LNCaP clone FGC (cell line): ENCODE measurements at regions not wholly inside any gene's neighbourhood (a gene's known extent, or its start where the extent isn't known, plus 50 kb on each side); places are given as distances from the start of the nearest gene placed in this dataset.
A peak's percentile ranks its signal among the peaks of the same experiment; 100 is the strongest.

Experiments used
- DNase-seq: peaks from one replicate; pipeline ENCODE4 v3.0.0-alpha.2; 2011; ENCODE audit warnings: low read depth
- H3K4me3 ChIP-seq: 2 replicates; pipeline ENCODE4 v1.5.1; 2011; ENCODE audit warnings: mild to moderate bottlenecking, low read depth, low read length, control low read depth
- TF ChIP-seq, protein P1 (sequence below): IDR thresholded peaks from 2 replicates; pipeline ENCODE4 v1.5.1; 2012; ENCODE audit warnings: mild to moderate bottlenecking; ENCODE audit not compliant: control insufficient read depth, insufficient read depth; ENCODE audit errors: extremely low read depth

DNA sequence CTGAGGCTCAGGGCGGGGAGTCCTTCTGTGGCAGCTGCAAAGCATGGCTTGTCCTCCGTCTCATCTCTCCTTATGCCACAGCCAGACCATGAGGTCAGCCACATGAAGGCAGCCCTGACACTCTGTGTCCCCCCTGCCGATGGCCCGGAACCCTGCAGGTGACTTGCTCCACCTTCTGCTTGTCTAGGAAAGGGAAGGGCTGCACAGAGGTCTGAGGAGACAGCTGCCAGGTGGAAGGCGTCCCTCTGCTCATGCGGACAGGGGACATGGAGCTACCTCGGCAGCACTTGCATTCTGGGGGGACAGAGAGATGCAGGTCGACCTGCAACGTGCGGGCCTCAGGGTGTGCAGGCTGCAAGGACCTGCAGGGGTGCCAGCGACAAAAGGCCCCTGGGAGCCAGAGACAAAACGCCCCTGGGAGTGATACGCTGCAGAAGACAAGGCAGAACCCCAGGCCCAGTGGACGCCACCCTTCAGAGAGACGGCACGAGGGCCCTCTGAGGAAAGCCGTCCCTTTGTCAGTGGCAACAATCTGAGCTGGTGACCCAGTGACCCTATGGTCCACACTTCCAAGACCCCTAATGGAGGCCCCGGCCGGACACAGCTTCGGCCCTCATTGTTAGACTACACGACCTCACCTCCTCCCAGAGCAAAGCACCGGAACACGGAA lies 205.2 kb upstream of the PPP2R2D start:
- TF ChIP-seq, protein P1, sequence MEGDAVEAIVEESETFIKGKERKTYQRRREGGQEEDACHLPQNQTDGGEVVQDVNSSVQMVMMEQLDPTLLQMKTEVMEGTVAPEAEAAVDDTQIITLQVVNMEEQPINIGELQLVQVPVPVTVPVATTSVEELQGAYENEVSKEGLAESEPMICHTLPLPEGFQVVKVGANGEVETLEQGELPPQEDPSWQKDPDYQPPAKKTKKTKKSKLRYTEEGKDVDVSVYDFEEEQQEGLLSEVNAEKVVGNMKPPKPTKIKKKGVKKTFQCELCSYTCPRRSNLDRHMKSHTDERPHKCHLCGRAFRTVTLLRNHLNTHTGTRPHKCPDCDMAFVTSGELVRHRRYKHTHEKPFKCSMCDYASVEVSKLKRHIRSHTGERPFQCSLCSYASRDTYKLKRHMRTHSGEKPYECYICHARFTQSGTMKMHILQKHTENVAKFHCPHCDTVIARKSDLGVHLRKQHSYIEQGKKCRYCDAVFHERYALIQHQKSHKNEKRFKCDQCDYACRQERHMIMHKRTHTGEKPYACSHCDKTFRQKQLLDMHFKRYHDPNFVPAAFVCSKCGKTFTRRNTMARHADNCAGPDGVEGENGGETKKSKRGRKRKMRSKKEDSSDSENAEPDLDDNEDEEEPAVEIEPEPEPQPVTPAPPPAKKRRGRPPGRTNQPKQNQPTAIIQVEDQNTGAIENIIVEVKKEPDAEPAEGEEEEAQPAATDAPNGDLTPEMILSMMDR = no peak
- no peak for DNase-seq
- no peak overlapping the region for H3K4me3 ChIP-seq

DNA sequence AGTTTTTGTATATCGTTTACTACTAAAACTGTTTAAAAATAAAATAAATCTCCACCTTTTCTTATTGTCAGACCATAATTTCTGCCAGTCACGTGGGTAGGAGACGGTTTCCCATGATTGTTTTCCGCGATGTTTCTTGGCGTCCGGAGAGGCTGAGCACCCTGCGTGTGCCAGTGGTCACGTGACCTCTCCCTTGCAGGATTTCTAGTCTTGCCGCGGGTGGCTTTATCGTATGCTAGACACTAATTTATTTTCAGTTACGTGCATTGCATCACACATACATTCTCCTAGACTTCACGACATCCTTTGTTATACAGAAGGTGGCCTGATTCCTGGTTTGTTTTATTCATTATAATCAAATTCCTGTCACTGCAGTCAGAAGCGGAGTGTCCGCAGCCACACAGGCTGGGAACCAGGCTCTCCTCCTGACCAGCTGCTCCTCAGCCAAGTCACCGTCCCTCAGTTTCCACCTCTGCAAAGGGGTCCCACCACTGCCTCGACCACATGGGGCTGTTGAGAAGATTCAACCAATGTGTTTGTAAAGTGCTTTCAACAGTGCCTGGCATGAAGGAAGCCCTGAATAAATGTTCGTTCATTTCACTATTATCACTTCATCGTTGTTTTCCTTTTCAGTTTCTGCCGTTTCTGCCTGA lies 203.2 kb upstream of the PPP2R2D start:
- TF ChIP-seq, protein P1 = no peak
- H3K4me3 ChIP-seq = no peak overlapping the region
- peak; percentile 13 for DNase-seq

DNA sequence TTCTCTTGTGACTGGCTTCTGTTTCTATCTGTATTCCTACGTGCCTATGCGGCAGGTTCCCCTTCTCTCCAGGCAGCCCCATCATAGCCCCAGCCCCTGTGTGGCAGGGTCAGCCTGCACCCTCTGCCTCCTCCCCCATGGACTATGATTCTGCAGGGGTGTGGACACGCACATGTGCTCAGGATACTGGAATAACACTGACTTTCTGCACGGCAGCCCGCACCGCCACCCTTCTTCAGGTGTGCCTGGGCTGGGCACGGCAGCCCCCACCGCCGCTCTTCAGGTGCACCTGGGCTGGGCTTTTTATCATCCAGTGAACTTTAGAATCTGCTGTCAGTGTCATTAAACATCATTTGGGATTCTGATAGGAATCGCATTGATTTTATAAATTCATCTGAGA lies 202.6 kb upstream of the PPP2R2D start:
- DNase-seq = no peak
- TF ChIP-seq, protein P1 = no peak
- no peak overlapping the region for H3K4me3 ChIP-seq

DNA sequence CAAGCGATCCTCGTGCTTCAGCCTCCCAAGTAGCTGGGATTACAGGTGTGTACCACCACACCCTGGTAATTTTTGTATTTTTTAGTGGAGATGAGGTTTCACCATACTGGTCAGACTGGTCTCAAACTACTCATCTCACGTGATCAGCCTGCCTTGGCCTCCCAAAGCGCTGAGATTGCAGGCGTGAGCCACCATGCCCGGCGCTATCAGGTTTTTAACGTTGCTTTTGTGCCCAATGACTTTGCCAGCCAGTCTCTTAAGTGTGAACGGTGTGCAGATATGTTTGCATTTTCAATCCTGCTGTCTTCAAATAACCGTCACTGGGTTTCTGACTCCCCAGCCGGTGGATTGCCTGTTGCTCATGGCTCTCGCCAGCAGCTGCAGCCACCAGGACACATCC lies 201.8 kb upstream of the PPP2R2D start:
- DNase-seq = no peak
- TF ChIP-seq, protein P1 = no peak
- H3K4me3 ChIP-seq = no peak overlapping the region

DNA sequence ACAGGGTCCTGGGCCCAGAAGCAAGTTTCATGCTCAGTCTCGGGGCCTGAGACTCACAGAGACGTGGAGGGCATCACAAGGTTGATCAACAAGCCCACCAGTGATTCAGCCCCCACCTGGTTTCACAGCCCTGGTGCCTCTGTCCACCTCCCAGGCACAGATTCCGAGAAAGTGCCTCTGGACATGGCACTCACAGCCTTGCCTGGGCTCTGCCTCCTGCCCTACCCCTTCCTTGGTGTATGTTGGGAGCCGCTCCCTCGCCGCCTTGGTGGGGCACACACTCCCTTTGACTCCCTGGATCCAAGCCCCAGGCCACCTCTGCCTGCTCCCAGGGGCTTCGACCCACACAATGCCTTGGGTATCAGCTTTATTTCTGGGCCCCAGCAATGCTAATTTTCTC lies 200.8 kb upstream of the PPP2R2D start:
- TF ChIP-seq, protein P1 = no peak
- H3K4me3 ChIP-seq = no peak overlapping the region
- no peak for DNase-seq

DNA sequence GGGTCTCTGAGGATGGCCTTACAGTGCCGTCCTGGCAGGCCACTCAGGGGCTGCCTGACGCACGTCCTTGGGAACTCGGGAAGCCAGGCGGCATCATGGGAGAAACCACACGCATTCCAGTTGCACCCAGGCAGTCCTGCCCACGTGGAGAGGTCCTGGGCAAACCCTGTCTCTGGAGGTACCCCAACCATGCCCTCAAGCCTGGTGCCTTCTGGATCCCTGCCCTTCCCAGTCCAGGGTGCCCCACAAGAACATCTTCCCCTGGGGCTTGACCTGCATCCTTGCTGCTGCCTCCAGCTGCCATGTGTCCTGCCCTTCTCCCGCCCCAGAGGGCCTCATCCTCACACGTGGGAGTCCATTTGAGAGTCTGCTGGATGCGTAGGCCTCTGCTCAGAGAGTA lies 200.3 kb upstream of the PPP2R2D start:
- TF ChIP-seq, protein P1 = no peak
- no peak overlapping the region for H3K4me3 ChIP-seq
- DNase-seq = no peak
